GM18861 (cell line): ENCODE measurements at regions not wholly inside any gene's neighbourhood (a gene's known extent, or its start where the extent isn't known, plus 50 kb on each side); places are given as distances from the start of the nearest gene placed in this dataset.

Experiments used
- ATAC-seq: cut with Tn5 transposase; IDR thresholded peaks from one replicate; pipeline ENCODE4 v1.9.1; 2021; ENCODE audit not compliant: unreplicated experiment

GRCh38 chr4:1543561-1543960 is 137.3 kb upstream of the NKX1-1 start:
- no peak for ATAC-seq

- no peak for ATAC-seq
Measured at GRCh38 chr4:1542516-1543320, 136.5 kb upstream of the NKX1-1 start.

- no peak for ATAC-seq
Measured at GRCh38 chr4:1542226-1542490, 135.9 kb upstream of the NKX1-1 start.

GRCh38 chr4:1541449-1542225 is 135.4 kb upstream of the NKX1-1 start:
- no peak for ATAC-seq

- ATAC-seq = no peak
Measured at GRCh38 chr4:1540601-1541375, 134.5 kb upstream of the NKX1-1 start.

GRCh38 chr4:1539859-1540600 is 133.8 kb upstream of the NKX1-1 start:
- no peak for ATAC-seq

- no peak for ATAC-seq
Measured at GRCh38 chr4:1538941-1539772, 132.9 kb upstream of the NKX1-1 start.

GRCh38 chr4:1538096-1538410 is 131.8 kb upstream of the NKX1-1 start:
- no peak for ATAC-seq

GRCh38 chr4:1537410-1538095 is 131.3 kb upstream of the NKX1-1 start:
- no peak for ATAC-seq

GRCh38 chr4:1536579-1537409 is 130.6 kb upstream of the NKX1-1 start:
- no peak for ATAC-seq

GRCh38 chr4:1535926-1536578 is 129.8 kb upstream of the NKX1-1 start:
- no peak for ATAC-seq

- ATAC-seq = no peak
Measured at GRCh38 chr4:1534876-1535526, 128.8 kb upstream of the NKX1-1 start.

GRCh38 chr4:1534095-1534872 is 128.0 kb upstream of the NKX1-1 start:
- ATAC-seq = no peak

GRCh38 chr4:1533501-1534064 is 127.3 kb upstream of the NKX1-1 start:
- no peak for ATAC-seq

GRCh38 chr4:1532549-1533395 is 126.5 kb upstream of the NKX1-1 start:
- ATAC-seq = no peak
